ENCODE measurements at regions not wholly inside any gene's neighbourhood (a gene's known extent, or its start where the extent isn't known, plus 50 kb on each side); places are given as distances from the start of the nearest gene placed in this dataset.

DNA sequence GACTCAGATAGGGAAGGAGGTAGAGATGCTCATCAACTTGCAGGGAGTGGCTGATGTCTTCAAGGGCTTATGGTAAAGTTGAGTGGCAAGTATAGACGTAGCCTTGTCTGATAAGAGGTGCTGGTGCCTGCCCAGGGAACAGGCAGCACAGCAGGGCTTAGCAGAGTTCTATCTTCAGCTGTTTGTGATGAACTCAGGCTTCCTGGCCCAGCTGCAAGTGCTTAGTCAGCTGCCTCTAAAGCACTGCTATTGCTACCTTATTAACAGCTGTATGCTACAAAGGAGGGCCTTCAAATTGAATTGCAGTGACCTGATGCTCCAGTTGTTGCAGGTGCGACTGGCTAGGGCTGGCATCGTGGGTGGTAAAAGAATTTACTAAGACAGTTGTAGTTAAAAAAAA lies 82.1 kb downstream of the TSN start:
- Mint-ChIP-seq H3K27me3 (ENCODE audit: insufficient read depth, low read depth) (peaks cover 10% of the 10 kb centered on the region), H3K36me3 (peaks cover 4% of the 10 kb centered on the region)
- TF ChIP-seq EZH2 (IDR thresholded peaks at IDR 0.05) (no peak), EZH2phosphoT487 (IDR thresholded peaks at IDR 0.05) (no peak)
- TF ChIP-seq, protein P1, sequence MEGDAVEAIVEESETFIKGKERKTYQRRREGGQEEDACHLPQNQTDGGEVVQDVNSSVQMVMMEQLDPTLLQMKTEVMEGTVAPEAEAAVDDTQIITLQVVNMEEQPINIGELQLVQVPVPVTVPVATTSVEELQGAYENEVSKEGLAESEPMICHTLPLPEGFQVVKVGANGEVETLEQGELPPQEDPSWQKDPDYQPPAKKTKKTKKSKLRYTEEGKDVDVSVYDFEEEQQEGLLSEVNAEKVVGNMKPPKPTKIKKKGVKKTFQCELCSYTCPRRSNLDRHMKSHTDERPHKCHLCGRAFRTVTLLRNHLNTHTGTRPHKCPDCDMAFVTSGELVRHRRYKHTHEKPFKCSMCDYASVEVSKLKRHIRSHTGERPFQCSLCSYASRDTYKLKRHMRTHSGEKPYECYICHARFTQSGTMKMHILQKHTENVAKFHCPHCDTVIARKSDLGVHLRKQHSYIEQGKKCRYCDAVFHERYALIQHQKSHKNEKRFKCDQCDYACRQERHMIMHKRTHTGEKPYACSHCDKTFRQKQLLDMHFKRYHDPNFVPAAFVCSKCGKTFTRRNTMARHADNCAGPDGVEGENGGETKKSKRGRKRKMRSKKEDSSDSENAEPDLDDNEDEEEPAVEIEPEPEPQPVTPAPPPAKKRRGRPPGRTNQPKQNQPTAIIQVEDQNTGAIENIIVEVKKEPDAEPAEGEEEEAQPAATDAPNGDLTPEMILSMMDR (IDR thresholded peaks at IDR 0.05) = no peak

DNA sequence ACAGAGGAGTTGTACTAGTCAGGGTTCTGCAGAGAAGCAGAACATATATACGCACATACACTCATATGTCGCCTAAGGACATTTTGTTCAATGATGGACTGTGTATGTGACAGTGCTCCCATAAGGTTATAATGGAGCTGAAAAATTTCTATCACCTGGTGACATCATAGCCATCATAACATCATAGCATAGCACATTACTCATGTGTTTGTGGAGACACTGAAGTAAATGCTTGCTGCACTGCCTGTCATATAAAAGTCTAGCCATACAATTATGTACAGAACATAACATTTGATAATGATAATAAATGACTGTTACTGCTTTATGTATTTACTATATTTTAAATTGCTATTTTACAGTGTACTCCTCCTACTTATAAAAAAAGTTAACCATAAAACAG lies 83.1 kb downstream of the TSN start:
- H3K27me3 Mint-ChIP-seq (ENCODE audit: insufficient read depth, low read depth) = peaks cover 10% of the 10 kb centered on the region
- Histone ChIP-seq H3K4me3 (no peak overlapping the region), H3F3A (ENCODE audit: low read depth) (peaks cover 4% of the 10 kb centered on the region), H3K4me2 (no peak overlapping the region), H3K27ac (no peak overlapping the region), H3K9me3 (ENCODE audit: low read depth) (no peaks in the 10 kb centered on the region), H3K36me3 (no peaks in the 10 kb centered on the region), H4K20me1 (ENCODE audit: low read depth) (no peaks in the 10 kb centered on the region), H3K79me2 (ENCODE audit: low read depth) (no peaks in the 10 kb centered on the region), H3K27me3 (no peaks in the 10 kb centered on the region), H3K9ac (no peak overlapping the region), H2AFZ (replicated peaks) (no peak overlapping the region), H3K4me1 (no peaks in the 10 kb centered on the region)
- no peak for TF ChIP-seq EZH2 (IDR thresholded peaks at IDR 0.05)
- TF ChIP-seq, protein P1 (IDR thresholded peaks at IDR 0.05) = no peak
- TF ChIP-seq EZH2phosphoT487 (IDR thresholded peaks at IDR 0.05) = no peak
- H3K36me3 Mint-ChIP-seq = peaks cover 4% of the 10 kb centered on the region
- no peak overlapping the region for H3K4me3 Mint-ChIP-seq
- DNase-seq (ENCODE audit: low spot score) = no peak
- no peak overlapping the region for H3K27ac Mint-ChIP-seq
- peaks cover 2% of the 10 kb centered on the region for H3K4me1 Mint-ChIP-seq
- H3K9me3 Mint-ChIP-seq = peaks cover 22% of the 10 kb centered on the region

More for the DNA sequence above, 82.1 kb downstream of the TSN start:
- Mint-ChIP-seq H3K9me3 (peaks cover 22% of the 10 kb centered on the region), H3K4me3 (no peak overlapping the region), H3K27ac (peak overlapping the region; percentile 77), H3K4me1 (peaks cover 12% of the 10 kb centered on the region)
- Histone ChIP-seq H4K20me1 (ENCODE audit: low read depth) (no peaks in the 10 kb centered on the region), H3F3A (ENCODE audit: low read depth) (peaks cover 6% of the 10 kb centered on the region), H3K79me2 (ENCODE audit: low read depth) (no peaks in the 10 kb centered on the region), H3K9me3 (ENCODE audit: low read depth) (no peaks in the 10 kb centered on the region), H3K27ac (no peak overlapping the region), H3K36me3 (no peaks in the 10 kb centered on the region), H3K4me1 (peaks cover 9% of the 10 kb centered on the region), H3K27me3 (no peaks in the 10 kb centered on the region), H3K4me3 (no peak overlapping the region), H3K9ac (no peak overlapping the region), H2AFZ (replicated peaks) (no peak overlapping the region), H3K4me2 (no peak overlapping the region)
- no peak for DNase-seq (ENCODE audit: low spot score)

DNA sequence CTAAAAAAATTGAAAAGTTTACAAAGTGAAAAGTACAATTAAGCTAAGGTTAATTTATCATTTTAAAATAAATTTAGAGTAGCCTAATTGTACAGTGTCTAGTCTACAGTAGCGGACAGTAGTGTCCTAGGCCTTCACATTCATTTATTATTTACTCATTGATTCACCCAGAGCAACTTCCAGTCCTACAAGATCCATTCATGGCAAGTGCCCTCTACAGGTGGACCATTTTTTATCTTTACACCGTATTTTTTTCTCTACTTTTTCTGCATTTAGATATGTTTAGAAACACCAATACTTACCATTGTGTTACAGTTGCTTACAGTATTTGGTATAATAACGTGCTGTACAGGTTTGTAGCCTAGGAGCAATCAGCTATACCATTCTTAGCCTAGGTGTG lies 84.1 kb downstream of the TSN start:
- Histone ChIP-seq H3K4me1 (no peaks in the 10 kb centered on the region), H3F3A (ENCODE audit: low read depth) (peaks cover 4% of the 10 kb centered on the region), H3K4me2 (no peak overlapping the region), H3K79me2 (ENCODE audit: low read depth) (no peaks in the 10 kb centered on the region), H3K4me3 (no peak overlapping the region), H2AFZ (replicated peaks) (no peak overlapping the region), H3K27me3 (no peaks in the 10 kb centered on the region), H3K9me3 (ENCODE audit: low read depth) (no peaks in the 10 kb centered on the region), H4K20me1 (ENCODE audit: low read depth) (no peaks in the 10 kb centered on the region), H3K9ac (no peak overlapping the region), H3K27ac (no peak overlapping the region), H3K36me3 (no peaks in the 10 kb centered on the region)
- no peak for TF ChIP-seq EZH2 (IDR thresholded peaks at IDR 0.05)
- no peak for TF ChIP-seq EZH2phosphoT487 (IDR thresholded peaks at IDR 0.05)
- TF ChIP-seq, protein P1 (IDR thresholded peaks at IDR 0.05) = peak; percentile 5
- Mint-ChIP-seq H3K4me3 (no peak overlapping the region), H3K36me3 (peaks cover 4% of the 10 kb centered on the region), H3K9me3 (peaks cover 22% of the 10 kb centered on the region), H3K27me3 (ENCODE audit: insufficient read depth, low read depth) (peaks cover 10% of the 10 kb centered on the region), H3K4me1 (no peaks in the 10 kb centered on the region), H3K27ac (no peak overlapping the region)
- no peak for DNase-seq (ENCODE audit: low spot score)

Data from neural progenitor cell (in vitro differentiated cells).